Neural cell (in vitro differentiated cells): ENCODE measurements at regions not wholly inside any gene's neighbourhood (a gene's known extent, or its start where the extent isn't known, plus 50 kb on each side); places are given as distances from the start of the nearest gene placed in this dataset.
A peak's percentile ranks its signal among the peaks of the same experiment; 100 is the strongest.

Experiments
- CTCF ChIP-seq: fragments of 450-650 bp; IDR thresholded peaks from 2 replicates; pipeline ENCODE4 v1.5.1; 2014; ENCODE audit warnings: antibody characterized with exemption, mild to moderate bottlenecking, moderate library complexity; ENCODE audit not compliant: poor library complexity, severe bottlenecking
- EP300 ChIP-seq: fragments of 450-650 bp; conservative IDR thresholded peaks from 2 replicates; pipeline ENCODE4 v1.6.1; 2014; ENCODE audit warnings: antibody characterized with exemption, mild to moderate bottlenecking, moderate library complexity; ENCODE audit not compliant: poor library complexity, severe bottlenecking
- EZH2 ChIP-seq: fragments of 200-600, 300-800 bp; shearing (Covaris generic), sonication (generic); IDR thresholded peaks from 2 replicates; pipeline ENCODE4 v1.6.1; 2014; ENCODE audit warnings: antibody characterized with exemption, low read length, borderline replicate concordance, mild to moderate bottlenecking; ENCODE audit not compliant: insufficient read depth, poor library complexity, severe bottlenecking
- MXI1 ChIP-seq: fragments of 450-650 bp; conservative IDR thresholded peaks from 2 replicates; pipeline ENCODE4 v1.6.1; 2014; ENCODE audit warnings: antibody characterized with exemption, mild to moderate bottlenecking; ENCODE audit not compliant: poor library complexity, severe bottlenecking
- POLR2AphosphoS5 ChIP-seq: IDR thresholded peaks from 2 replicates; pipeline ENCODE4 v1.6.1; 2012
- RAD21 ChIP-seq: fragments of 450-650 bp; conservative IDR thresholded peaks from 2 replicates; pipeline ENCODE4 v1.6.1; 2014; ENCODE audit warnings: antibody characterized with exemption, mild to moderate bottlenecking, moderate library complexity
- REST ChIP-seq: IDR thresholded peaks from 2 replicates; pipeline ENCODE4 v1.6.1; 2012; ENCODE audit warnings: borderline replicate concordance
- TAF1 ChIP-seq: IDR thresholded peaks from 2 replicates; pipeline ENCODE4 v1.6.1; 2012; ENCODE audit warnings: low read depth

DNA sequence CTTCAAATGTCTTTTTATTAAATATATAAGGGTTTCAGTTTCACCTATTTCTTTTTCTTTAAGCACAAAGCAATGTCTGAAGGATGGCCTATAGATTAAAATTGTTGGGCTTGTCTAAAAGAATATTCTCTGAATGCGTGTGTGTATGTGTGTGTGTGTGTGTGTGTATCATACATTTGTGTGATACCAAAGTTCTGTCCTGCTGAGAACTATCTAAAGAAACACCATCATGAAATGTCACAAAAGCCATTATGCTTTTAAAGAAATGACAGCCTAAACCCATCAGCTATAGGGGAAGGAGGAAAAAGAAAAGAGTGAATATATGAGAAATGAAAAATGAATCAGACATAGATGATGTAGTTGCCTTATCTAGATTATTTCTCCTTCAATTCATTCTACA, 1501.5 kb upstream of the TENM3 start:
- no peak for TF ChIP-seq EZH2
- no peak for TF ChIP-seq CTCF
- TF ChIP-seq POLR2AphosphoS5, result peak; percentile 72
- TF ChIP-seq MXI1, result no peak
- no peak for TF ChIP-seq REST
- TF ChIP-seq TAF1, result no peak
- peak; percentile 79 for TF ChIP-seq EP300
- TF ChIP-seq RAD21, result no peak
